ENCODE measurements at regions not wholly inside any gene's neighbourhood (a gene's known extent, or its start where the extent isn't known, plus 50 kb on each side); places are given as distances from the start of the nearest gene placed in this dataset.

DNA sequence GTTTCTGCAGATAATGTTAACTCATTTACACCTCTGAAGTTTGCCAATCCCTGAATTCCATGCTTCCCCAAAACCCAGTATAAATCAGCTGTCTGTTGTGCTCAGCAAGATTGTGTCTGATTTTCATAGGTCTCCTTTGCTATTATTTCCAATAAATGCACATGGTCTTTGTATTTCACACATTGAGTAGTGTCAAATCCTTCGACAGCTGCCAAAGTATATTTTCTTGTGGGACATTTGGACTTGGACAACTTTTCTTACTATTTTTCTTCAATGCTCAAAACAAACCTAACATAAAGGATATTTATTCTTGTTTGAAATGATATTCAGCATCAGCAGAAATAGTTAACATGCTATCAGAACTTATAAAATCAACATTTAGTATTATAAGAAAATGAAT lies 406.1 kb upstream of the OR4E1 start:
- TF ChIP-seq ELF4 (CRISPR knock-in tag; IDR thresholded peaks at IDR 0.05; ENCODE audit: borderline replicate concordance), result no peak
- no peak for TF ChIP-seq ETV5 (CRISPR knock-in tag; IDR thresholded peaks at IDR 0.05; ENCODE audit: borderline replicate concordance)
- TF ChIP-seq, protein P1, sequence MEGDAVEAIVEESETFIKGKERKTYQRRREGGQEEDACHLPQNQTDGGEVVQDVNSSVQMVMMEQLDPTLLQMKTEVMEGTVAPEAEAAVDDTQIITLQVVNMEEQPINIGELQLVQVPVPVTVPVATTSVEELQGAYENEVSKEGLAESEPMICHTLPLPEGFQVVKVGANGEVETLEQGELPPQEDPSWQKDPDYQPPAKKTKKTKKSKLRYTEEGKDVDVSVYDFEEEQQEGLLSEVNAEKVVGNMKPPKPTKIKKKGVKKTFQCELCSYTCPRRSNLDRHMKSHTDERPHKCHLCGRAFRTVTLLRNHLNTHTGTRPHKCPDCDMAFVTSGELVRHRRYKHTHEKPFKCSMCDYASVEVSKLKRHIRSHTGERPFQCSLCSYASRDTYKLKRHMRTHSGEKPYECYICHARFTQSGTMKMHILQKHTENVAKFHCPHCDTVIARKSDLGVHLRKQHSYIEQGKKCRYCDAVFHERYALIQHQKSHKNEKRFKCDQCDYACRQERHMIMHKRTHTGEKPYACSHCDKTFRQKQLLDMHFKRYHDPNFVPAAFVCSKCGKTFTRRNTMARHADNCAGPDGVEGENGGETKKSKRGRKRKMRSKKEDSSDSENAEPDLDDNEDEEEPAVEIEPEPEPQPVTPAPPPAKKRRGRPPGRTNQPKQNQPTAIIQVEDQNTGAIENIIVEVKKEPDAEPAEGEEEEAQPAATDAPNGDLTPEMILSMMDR (CRISPR knock-in tag; IDR thresholded peaks at IDR 0.05), result no peak
- TF ChIP-seq POLR2AphosphoS5 (IDR thresholded peaks at IDR 0.05; ENCODE audit: low read depth, low read length), result no peak
- TF ChIP-seq KAT2B (IDR thresholded peaks at IDR 0.05; ENCODE audit: borderline replicate concordance, low read depth, low read length), result no peak
- TF ChIP-seq HNF4A (CRISPR knock-in tag; IDR thresholded peaks at IDR 0.05), result no peak
- TF ChIP-seq, protein P2, sequence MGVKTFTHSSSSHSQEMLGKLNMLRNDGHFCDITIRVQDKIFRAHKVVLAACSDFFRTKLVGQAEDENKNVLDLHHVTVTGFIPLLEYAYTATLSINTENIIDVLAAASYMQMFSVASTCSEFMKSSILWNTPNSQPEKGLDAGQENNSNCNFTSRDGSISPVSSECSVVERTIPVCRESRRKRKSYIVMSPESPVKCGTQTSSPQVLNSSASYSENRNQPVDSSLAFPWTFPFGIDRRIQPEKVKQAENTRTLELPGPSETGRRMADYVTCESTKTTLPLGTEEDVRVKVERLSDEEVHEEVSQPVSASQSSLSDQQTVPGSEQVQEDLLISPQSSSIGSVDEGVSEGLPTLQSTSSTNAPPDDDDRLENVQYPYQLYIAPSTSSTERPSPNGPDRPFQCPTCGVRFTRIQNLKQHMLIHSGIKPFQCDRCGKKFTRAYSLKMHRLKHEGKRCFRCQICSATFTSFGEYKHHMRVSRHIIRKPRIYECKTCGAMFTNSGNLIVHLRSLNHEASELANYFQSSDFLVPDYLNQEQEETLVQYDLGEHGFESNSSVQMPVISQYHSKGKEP (CRISPR knock-in tag; IDR thresholded peaks at IDR 0.05), result no peak
- TF ChIP-seq, protein P3, sequence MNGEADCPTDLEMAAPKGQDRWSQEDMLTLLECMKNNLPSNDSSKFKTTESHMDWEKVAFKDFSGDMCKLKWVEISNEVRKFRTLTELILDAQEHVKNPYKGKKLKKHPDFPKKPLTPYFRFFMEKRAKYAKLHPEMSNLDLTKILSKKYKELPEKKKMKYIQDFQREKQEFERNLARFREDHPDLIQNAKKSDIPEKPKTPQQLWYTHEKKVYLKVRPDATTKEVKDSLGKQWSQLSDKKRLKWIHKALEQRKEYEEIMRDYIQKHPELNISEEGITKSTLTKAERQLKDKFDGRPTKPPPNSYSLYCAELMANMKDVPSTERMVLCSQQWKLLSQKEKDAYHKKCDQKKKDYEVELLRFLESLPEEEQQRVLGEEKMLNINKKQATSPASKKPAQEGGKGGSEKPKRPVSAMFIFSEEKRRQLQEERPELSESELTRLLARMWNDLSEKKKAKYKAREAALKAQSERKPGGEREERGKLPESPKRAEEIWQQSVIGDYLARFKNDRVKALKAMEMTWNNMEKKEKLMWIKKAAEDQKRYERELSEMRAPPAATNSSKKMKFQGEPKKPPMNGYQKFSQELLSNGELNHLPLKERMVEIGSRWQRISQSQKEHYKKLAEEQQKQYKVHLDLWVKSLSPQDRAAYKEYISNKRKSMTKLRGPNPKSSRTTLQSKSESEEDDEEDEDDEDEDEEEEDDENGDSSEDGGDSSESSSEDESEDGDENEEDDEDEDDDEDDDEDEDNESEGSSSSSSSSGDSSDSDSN (CRISPR knock-in tag; IDR thresholded peaks at IDR 0.05), result no peak
- no peak for TF ChIP-seq SMARCE1 (IDR thresholded peaks at IDR 0.05; ENCODE audit: borderline replicate concordance)
- TF ChIP-seq, protein P4, sequence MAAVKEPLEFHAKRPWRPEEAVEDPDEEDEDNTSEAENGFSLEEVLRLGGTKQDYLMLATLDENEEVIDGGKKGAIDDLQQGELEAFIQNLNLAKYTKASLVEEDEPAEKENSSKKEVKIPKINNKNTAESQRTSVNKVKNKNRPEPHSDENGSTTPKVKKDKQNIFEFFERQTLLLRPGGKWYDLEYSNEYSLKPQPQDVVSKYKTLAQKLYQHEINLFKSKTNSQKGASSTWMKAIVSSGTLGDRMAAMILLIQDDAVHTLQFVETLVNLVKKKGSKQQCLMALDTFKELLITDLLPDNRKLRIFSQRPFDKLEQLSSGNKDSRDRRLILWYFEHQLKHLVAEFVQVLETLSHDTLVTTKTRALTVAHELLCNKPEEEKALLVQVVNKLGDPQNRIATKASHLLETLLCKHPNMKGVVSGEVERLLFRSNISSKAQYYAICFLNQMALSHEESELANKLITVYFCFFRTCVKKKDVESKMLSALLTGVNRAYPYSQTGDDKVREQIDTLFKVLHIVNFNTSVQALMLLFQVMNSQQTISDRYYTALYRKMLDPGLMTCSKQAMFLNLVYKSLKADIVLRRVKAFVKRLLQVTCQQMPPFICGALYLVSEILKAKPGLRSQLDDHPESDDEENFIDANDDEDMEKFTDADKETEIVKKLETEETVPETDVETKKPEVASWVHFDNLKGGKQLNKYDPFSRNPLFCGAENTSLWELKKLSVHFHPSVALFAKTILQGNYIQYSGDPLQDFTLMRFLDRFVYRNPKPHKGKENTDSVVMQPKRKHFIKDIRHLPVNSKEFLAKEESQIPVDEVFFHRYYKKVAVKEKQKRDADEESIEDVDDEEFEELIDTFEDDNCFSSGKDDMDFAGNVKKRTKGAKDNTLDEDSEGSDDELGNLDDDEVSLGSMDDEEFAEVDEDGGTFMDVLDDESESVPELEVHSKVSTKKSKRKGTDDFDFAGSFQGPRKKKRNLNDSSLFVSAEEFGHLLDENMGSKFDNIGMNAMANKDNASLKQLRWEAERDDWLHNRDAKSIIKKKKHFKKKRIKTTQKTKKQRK (IDR thresholded peaks at IDR 0.05; ENCODE audit: low read length), result no peak
- TF ChIP-seq ZNF7 (CRISPR knock-in tag; IDR thresholded peaks at IDR 0.05), result no peak

Measured in HepG2 (cell line).